Osteocyte (in vitro differentiated cells): ENCODE measurements at regions not wholly inside any gene's neighbourhood (a gene's known extent, or its start where the extent isn't known, plus 50 kb on each side); places are given as distances from the start of the nearest gene placed in this dataset.

Experiments
- DNase-seq: peaks from one replicate; pipeline ENCODE4 v3.0.0; 2021; ENCODE audit warnings: mixed read lengths; ENCODE audit not compliant: unreplicated experiment; ENCODE audit errors: extremely low spot score
- H3K27ac Mint-ChIP-seq: one replicate; pipeline ENCODE4 v1.8.0; 2021; ENCODE audit warnings: mild to moderate bottlenecking, mixed read lengths; ENCODE audit not compliant: unreplicated experiment
- H3K27me3 Mint-ChIP-seq: one replicate; pipeline ENCODE4 v1.8.0; 2021; ENCODE audit warnings: mixed read lengths; ENCODE audit not compliant: unreplicated experiment
- H3K36me3 Mint-ChIP-seq: one replicate; pipeline ENCODE4 v1.8.0; 2021; ENCODE audit warnings: mixed read lengths; ENCODE audit not compliant: unreplicated experiment
- H3K4me1 Mint-ChIP-seq: one replicate; pipeline ENCODE4 v1.8.0; 2021; ENCODE audit warnings: mixed read lengths; ENCODE audit not compliant: unreplicated experiment
- H3K4me3 Mint-ChIP-seq: one replicate; pipeline ENCODE4 v1.8.0; 2021; ENCODE audit warnings: mild to moderate bottlenecking, moderate library complexity, mixed read lengths; ENCODE audit not compliant: unreplicated experiment
- H3K9me3 Mint-ChIP-seq: one replicate; pipeline ENCODE4 v1.8.0; 2021; ENCODE audit warnings: mixed read lengths; ENCODE audit not compliant: unreplicated experiment
- CTCF ChIP-seq: fragments of 200-600 bp; sonication (generic); IDR thresholded peaks from 2 replicates; pipeline ENCODE4 v1.5.0; 2021; ENCODE audit warnings: antibody characterized with exemption, mild to moderate bottlenecking, moderate library complexity

GRCh38 chr2:19652811-19653210, 249.0 kb downstream of the TTC32 start:
- no peak for TF ChIP-seq CTCF
- no peaks in the 10 kb centered on the region for H3K9me3 Mint-ChIP-seq
- H3K4me3 Mint-ChIP-seq = no peak overlapping the region
- no peak overlapping the region for H3K27ac Mint-ChIP-seq
- H3K27me3 Mint-ChIP-seq = no peaks in the 10 kb centered on the region
- peaks cover 4% of the 10 kb centered on the region for H3K36me3 Mint-ChIP-seq
- H3K4me1 Mint-ChIP-seq = peaks cover 22% of the 10 kb centered on the region
- DNase-seq = peak; percentile 53

GRCh38 chr2:19651466-19651865, 250.3 kb downstream of the TTC32 start:
- TF ChIP-seq CTCF = no peak
- Mint-ChIP-seq H3K36me3 (peaks cover 4% of the 10 kb centered on the region), H3K27me3 (no peaks in the 10 kb centered on the region), H3K27ac (no peak overlapping the region), H3K4me1 (peaks cover 22% of the 10 kb centered on the region), H3K9me3 (no peaks in the 10 kb centered on the region), H3K4me3 (no peak overlapping the region)
- peak; percentile 2 for DNase-seq

GRCh38 chr2:19649785-19650380, 251.9 kb downstream of the TTC32 start:
- no peak for DNase-seq
- peaks cover 22% of the 10 kb centered on the region for H3K4me1 Mint-ChIP-seq
- H3K27ac Mint-ChIP-seq = peak overlapping the region; percentile 4
- no peaks in the 10 kb centered on the region for H3K36me3 Mint-ChIP-seq
- peaks cover 1% of the 10 kb centered on the region for H3K9me3 Mint-ChIP-seq
- no peak for TF ChIP-seq CTCF
- no peaks in the 10 kb centered on the region for H3K27me3 Mint-ChIP-seq
- no peak overlapping the region for H3K4me3 Mint-ChIP-seq

GRCh38 chr2:19649142-19649541, 252.6 kb downstream of the TTC32 start:
- H3K4me1 Mint-ChIP-seq = peaks cover 22% of the 10 kb centered on the region

GRCh38 chr2:19648583-19648982, 253.2 kb downstream of the TTC32 start:
- TF ChIP-seq CTCF = no peak
- H3K27ac Mint-ChIP-seq = no peak overlapping the region
- H3K4me1 Mint-ChIP-seq = peaks cover 22% of the 10 kb centered on the region
- no peaks in the 10 kb centered on the region for H3K27me3 Mint-ChIP-seq
- H3K4me3 Mint-ChIP-seq = no peak overlapping the region
- DNase-seq = no peak
- H3K9me3 Mint-ChIP-seq = peaks cover 9% of the 10 kb centered on the region
- no peaks in the 10 kb centered on the region for H3K36me3 Mint-ChIP-seq

More at GRCh38 chr2:19649142-19649541, 252.6 kb downstream of the TTC32 start:
- Mint-ChIP-seq H3K4me3 (no peak overlapping the region), H3K9me3 (peaks cover 9% of the 10 kb centered on the region), H3K27ac (no peak overlapping the region), H3K36me3 (no peaks in the 10 kb centered on the region), H3K27me3 (no peaks in the 10 kb centered on the region)
- TF ChIP-seq CTCF = peak; percentile 13
- DNase-seq = no peak
